PC-9 (cell line): ENCODE measurements at regions not wholly inside any gene's neighbourhood (a gene's known extent, or its start where the extent isn't known, plus 50 kb on each side); places are given as distances from the start of the nearest gene placed in this dataset.

ENCODE experiments used
- CTCF ChIP-seq: fragments of 200-600 bp; sonication (generic); conservative IDR thresholded peaks from 2 replicates; pipeline ENCODE4 v1.6.1; 2017; ENCODE audit warnings: mixed run types, antibody characterized with exemption, mild to moderate bottlenecking, moderate library complexity
- EZH2 ChIP-seq: fragments of 200-600 bp; sonication (generic); IDR thresholded peaks from 2 replicates; pipeline ENCODE4 v1.8.0; 2017; ENCODE audit warnings: antibody characterized with exemption, low read depth

GRCh38 chr9:108283696-108284095 lies 572.1 kb downstream of the ACTL7B start:
- TF ChIP-seq CTCF (no peak), EZH2 (no peak)
